ENCODE measurements at regions not wholly inside any gene's neighbourhood (a gene's known extent, or its start where the extent isn't known, plus 50 kb on each side); places are given as distances from the start of the nearest gene placed in this dataset.

GRCh38 chr13:19061278-19061677, 120.3 kb downstream of the TUBA3C start:
- Histone ChIP-seq H3K36me3 (ENCODE audit: control insufficient read depth, insufficient read depth, low read length) (no peaks in the 10 kb centered on the region), H3K4me3 (ENCODE audit: low read depth, low read length) (no peak overlapping the region), H3K27me3 (ENCODE audit: control insufficient read depth, insufficient read depth, low read length) (no peaks in the 10 kb centered on the region)
- FAIRE-seq (no peak), DNase-seq (ENCODE audit: low read depth) (no peak)
- no peak for TF ChIP-seq CTCF (IDR thresholded peaks at IDR 0.05; ENCODE audit: insufficient read depth, low read length, severe bottlenecking)

DNA sequence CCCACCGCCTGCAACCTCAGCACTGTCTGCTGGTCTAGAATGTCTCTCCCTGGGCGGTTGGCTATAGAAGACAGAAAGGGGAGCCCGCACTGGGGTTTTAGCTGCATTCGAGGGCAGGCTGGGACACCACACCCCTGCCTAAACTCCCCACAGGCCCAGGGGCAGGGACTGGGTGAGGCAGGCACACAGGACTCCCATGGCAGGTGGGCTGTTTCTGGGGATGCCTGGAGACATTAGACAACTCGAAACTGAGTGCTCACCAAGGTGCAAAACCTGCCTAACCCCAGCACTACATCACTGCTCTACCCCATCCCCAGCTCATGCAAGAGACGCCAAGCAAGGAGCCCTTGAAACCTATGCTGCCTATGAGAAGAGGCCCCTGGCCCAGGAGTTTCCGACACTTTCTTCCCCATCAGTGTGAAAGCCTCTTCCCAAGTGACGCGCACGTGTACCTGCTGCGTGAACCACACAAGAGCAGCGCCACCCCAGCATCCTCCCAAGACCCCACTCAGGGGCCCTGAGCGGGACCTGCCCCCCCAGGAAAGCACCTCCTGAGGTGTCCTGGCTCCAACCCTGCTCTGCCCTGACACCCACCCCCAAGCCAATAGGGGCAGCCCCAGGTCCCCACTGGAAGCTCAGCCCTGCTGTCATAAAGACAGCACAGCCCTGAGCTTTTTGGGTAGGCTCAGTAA, 121.2 kb downstream of the TUBA3C start:
- FAIRE-seq = no peak
- Histone ChIP-seq H3K4me3 (ENCODE audit: low read depth, low read length) (no peak overlapping the region), H3K36me3 (ENCODE audit: control insufficient read depth, insufficient read depth, low read length) (no peaks in the 10 kb centered on the region), H3K27me3 (ENCODE audit: control insufficient read depth, insufficient read depth, low read length) (no peaks in the 10 kb centered on the region)
- TF ChIP-seq CTCF (IDR thresholded peaks at IDR 0.05; ENCODE audit: insufficient read depth, low read length, severe bottlenecking) = no peak
- DNase-seq (ENCODE audit: low read depth) = no peak

DNA sequence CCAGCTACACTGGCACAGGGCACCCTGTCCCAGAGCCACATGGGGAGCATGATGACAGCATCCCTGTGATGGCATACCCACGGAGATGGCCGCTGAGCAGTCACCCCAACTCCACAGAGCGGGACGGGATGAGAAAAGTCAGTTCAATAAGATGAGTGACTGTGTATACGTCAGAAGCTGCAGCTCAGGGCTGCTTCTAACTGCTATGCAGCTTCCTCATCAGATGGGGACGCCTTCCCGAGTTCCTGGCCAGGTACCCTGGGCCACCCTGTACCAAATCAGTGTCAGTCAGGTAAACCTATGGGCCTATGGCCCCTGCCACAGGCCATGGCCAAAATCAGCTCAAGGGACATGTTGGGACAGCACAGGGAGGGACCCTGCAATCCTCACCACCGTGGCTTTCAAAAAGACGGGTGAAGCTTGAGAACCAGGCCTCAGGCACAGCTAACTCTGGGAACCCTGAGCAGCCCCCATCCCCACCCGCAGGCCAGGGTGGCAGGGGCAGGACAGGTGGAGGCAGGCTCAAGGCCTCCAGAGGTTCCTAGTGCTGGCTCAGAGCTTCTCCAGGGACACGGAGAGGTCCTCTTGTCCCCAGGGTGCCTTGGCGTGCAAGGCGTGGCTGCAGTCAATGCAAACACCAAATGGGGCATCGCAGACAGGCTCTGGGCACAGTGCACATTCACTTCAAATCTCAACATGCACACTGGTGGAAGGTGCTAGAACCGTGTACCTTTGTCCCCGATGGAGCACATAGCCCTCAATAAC, 122.4 kb downstream of the TUBA3C start:
- FAIRE-seq (no peak), DNase-seq (ENCODE audit: low read depth) (no peak)
- no peak for TF ChIP-seq CTCF (IDR thresholded peaks at IDR 0.05; ENCODE audit: insufficient read depth, low read length, severe bottlenecking)
- Histone ChIP-seq H3K27me3 (ENCODE audit: control insufficient read depth, insufficient read depth, low read length) (no peaks in the 10 kb centered on the region), H3K36me3 (ENCODE audit: control insufficient read depth, insufficient read depth, low read length) (no peaks in the 10 kb centered on the region), H3K4me3 (ENCODE audit: low read depth, low read length) (no peak overlapping the region)

DNA sequence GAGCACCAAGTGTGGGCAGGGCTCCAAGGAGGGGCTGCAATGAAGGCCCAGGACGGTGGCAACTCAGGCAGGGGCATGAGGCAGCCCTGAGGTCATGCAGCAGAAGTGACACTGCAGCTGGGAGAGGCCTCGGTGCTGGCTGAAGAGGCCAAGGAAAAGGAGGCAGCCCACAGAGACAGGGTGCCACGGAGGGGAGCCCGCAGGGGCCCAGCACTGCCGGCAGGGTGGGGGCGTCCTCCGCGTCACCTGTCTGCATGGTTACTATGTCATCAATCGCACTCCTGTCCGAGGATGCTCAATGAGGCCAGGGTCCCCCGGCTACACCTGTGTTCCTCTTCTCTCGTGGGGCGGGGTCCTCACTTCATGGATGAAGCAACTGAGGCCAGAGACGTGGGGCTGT, 123.1 kb downstream of the TUBA3C start:
- Histone ChIP-seq H3K36me3 (ENCODE audit: control insufficient read depth, insufficient read depth, low read length) (no peaks in the 10 kb centered on the region), H3K27me3 (ENCODE audit: control insufficient read depth, insufficient read depth, low read length) (no peaks in the 10 kb centered on the region), H3K4me3 (ENCODE audit: low read depth, low read length) (no peak overlapping the region)
- no peak for TF ChIP-seq CTCF (IDR thresholded peaks at IDR 0.05; ENCODE audit: insufficient read depth, low read length, severe bottlenecking)
- no peak for FAIRE-seq
- DNase-seq (ENCODE audit: low read depth) = no peak

DNA sequence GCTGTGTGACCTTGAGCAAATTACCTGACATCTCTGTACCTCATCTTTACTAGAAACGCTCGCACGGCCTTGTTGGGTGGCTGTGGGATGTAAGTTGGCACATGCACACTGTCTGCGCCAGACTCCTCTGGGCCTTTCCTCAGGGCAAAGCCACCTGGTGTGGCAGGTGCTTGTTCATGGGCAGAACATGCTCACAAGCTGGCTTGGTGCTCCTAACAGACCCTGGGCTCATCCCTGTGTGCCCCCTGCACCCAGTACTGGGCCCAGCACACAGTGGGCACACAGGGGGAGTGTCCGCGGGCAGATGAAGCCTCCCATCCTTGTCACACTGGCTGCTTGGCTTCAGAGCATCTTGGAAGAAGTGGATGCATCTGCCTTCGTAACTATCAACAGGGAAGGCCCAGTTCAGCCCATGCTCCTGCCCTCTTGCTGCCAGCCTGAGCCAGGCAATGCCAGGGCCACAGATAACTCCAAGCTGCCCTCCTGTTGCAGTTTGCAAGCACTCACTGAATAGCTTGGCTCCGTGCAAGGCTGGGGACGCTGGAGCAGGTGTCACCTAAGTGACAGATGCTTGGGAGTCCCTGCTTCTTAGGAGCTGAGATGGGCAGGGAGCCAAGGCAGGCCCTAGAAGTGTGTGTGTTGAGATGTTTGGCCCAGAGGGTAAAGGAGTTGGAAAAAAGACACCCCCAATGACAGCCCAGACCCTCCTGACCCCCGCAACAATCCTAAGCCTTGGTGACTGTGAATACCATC, 123.9 kb downstream of the TUBA3C start:
- DNase-seq (ENCODE audit: low read depth) (no peak), FAIRE-seq (peak; percentile 32)
- Histone ChIP-seq H3K4me3 (ENCODE audit: low read depth, low read length) (no peak overlapping the region), H3K27me3 (ENCODE audit: control insufficient read depth, insufficient read depth, low read length) (no peaks in the 10 kb centered on the region), H3K36me3 (ENCODE audit: control insufficient read depth, insufficient read depth, low read length) (no peaks in the 10 kb centered on the region)
- TF ChIP-seq CTCF (IDR thresholded peaks at IDR 0.05; ENCODE audit: insufficient read depth, low read length, severe bottlenecking) = no peak

Measured in bronchial epithelial cell (primary cell).